ENCODE measurements at regions not wholly inside any gene's neighbourhood (a gene's known extent, or its start where the extent isn't known, plus 50 kb on each side); places are given as distances from the start of the nearest gene placed in this dataset.

DNA sequence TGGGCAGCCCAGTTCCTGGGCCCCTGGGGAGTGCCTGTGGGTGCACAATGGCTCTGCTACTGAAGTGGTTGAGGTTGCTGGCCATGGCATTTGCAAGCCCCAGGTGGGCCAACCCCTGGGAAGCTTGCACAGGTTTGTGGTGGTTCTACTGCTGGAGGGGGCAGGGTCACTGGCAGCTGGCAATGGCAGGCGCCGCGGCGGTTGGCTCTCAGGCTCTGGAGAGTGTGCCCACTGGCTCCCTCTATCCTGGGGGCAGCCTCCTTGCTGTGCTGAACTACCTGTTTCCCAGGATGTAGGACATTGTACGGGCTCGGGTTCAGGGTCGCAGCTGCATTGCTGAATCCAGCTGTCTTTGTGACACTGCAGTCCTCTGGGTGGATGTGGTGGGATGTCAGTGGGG lies 180.2 kb upstream of the HES1 start:
- DNase-seq: no peak

DNA sequence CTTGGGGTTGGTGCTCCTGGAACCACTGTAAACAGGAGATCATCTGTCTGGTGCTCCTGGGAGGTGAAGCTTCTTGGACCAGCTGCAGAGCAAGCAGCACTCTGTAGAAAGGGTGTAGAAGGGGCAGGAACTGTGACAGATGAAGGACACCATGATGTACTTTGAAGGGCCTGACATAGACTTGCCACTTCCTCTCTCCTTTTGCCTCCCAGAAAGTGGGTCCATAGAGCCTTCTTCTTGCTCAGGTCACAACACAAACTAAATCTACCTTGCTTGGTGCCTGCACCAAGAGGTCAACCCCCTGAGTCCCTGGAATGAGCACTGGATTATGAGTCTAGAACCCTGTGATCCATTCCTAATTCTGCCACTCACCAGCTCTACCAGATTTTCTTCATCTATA lies 176.1 kb upstream of the HES1 start:
- DNase-seq: no peak

DNA sequence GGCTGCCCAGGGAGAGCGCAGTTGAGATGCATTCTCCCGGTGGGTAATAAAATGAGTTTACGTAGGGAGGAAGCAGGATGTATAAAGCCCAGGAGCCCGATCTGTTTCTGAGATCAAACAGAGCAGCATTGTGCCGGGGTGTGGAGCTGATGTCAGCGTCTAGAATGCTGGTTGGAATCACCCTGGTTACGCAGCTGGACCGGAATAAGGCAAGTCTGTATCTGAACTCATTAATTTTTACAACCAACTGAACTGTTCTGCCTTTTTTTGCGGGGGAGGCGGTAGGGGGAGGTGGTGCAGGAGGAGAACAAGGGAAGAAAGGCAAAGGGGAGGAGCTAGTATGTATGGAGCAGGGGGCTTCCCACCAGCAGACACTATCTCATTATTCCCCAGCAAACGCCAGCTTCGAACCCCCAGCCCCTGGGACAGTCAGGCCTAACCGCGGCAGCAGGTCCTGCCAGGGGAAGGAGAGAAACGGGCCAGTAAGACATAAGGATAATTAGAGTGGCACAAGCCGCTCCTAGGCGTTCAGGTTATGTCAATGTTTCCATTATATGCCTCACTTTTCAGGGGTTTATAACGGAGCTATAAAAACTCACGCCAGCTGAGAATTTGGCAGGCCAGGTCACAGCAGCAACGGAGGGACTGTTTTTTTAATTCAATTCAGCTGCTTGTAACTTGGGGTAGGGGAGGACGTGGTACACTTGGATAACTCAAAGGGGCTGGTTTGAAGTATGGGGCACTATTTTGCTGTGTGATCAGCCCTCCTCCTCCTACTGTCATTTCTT lies 175.3 kb upstream of the HES1 start:
- peak in 30 of 51 donors; percentile 12 to 68 (median 36) for DNase-seq

DNA sequence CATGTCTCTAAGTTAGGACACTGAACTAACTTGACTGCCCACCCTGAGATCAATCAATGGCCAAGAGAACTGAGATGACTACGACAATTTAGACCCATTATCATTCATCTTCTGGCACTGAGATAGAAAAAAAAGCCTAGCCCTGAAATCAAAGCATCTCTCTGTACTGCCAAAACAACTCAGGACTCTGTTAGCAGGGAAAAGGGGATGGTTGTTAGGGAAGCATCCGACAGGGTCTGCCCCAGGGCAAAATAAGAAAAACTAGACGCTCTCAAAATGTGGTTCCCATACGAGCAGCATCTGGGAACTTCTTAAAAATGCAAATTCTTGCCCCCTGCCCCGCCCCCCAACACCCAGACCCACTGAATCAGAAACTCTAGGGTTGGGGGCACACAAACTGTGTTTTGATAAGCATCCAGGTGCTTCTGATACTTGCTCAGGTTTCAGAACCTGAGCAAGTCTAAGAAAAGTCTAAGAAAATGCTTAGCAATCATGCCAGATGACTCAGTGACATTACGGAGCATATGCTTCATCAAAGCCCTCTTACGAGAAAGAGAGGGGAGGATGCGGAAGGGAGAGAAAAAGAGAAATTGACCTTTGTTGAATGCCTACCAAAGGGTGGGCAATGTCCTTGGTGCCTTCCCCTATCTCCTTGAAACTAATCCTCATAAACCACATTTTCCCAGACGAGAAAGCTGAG lies 172.8 kb upstream of the HES1 start:
- DNase-seq: no peak

DNA sequence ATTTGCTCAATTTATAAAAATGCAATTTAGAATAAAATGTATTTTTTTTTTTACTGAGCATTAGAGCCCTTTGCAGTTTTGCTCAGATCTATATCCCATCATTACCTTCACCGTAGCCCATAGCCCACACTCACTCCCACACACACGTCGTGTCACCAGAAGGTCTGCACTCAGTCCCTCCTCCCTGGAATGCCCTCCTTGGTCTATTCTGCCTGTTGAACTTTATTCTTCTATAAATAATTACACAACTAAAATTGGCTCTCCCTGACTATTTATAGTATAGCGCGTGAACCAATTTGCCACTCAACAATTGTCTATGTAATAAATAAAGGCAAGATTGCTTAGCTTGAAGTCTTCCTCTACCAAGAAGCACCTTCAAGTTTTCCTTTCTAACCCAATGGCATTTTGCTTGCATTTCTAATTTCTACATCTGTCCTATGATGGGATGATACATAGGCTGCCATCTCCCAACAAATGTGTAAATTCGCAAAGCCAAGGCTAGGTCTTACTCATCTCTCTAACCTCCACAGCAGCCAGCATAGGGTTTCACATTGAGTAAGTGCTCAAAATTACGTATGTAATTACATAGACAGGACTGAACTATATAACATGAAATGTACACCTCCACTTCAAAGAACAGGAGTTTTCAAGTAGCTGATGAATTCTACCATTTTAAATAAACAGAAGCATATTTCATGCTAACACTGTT lies 172.0 kb upstream of the HES1 start:
- no peak for DNase-seq

DNA sequence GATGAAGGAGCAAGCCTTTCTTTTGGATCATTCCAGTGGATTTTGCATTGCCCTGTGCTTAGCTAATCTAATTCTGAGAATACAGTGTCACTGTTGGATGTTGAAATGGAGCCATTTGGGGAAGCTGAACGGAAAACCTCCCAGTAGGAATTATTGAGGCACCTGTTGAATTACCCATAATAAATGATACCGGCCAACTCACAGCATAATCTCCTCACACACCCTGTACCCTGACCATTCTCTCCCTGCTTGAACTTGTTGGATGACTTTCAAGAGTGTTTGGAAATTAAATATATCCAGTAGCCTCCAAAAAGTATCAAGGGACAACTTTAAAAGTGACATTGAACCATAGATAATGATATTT lies 171.4 kb upstream of the HES1 start:
- no peak for DNase-seq

DNA sequence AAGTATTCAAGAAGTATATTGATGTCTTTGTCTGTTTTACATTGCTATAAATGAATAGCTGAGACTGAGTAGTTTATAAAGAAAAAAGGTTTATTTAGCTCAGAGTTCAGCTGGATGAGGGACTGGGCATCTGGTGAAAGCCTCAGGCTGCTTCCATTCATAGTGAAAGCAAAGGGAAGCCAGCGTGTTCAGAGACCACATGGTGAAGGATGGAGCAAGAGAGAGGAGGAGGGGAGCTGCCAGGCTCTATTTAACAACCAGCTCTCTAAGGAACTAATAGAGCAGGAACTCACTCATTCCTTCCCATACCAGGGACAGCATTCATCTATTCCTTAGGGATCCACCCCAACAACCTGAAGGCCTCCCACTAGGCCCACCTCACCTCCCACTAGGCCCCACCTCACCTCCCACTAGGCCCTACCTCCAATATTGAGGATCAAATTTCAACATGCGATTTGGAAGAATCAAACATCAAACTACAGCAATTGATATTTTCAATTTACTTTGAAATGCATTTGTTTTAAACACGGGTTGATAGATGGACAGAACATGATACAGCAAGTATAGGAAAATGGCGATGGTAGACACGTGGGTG lies 167.5 kb upstream of the HES1 start:
- no peak for DNase-seq

DNA sequence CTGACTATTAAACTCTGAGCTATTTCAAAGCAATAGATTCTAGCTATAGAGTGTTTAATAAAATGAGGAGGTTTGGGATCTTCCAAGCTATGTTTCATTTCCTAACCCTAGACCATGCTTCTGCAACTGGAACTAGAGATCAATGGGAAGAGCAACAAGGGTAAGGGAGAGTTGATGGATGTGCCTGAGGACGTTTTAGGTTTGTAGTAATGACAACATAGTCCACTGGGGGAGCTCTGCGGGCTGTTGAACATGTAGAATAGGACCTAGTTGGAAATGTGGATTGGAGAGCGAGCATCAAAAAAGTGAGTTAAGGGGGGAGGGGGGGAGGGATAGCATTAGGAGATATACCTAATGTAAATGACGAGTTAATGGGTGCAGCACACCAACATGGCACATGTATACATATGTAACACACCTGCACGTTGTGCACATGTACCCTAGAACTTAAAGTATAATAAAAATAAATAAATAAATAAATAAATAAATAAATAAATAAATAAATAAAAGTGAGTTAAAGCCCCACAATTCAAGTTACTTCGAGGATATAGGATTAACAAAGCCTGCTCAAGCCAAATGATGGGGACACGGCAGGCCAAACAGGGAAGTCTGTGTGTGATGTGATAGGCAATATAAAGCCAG lies 165.7 kb upstream of the HES1 start:
- peak in 2 of 51 donors; percentile 5 to 8 for DNase-seq

DNA sequence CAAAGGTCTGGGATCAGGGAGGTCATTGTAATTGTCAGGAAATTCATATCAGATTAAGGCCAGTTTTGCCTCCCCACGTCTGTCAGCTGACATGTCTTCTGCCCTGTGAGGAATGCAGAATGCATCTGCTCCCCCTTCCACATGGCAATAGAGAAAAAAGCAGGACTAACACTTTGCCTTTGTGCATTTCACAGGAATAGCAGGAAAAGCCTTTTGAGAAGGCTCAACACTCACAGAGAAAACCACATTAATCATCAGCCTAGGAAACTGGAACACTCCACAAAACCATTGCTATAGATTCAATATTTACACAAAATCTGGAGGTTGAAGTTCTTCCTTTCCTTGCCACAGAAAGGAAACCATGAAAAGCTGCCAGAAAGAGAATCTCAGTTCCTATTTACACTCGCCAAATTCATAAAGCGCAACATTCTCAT lies 165.2 kb upstream of the HES1 start:
- DNase-seq: no peak

DNA sequence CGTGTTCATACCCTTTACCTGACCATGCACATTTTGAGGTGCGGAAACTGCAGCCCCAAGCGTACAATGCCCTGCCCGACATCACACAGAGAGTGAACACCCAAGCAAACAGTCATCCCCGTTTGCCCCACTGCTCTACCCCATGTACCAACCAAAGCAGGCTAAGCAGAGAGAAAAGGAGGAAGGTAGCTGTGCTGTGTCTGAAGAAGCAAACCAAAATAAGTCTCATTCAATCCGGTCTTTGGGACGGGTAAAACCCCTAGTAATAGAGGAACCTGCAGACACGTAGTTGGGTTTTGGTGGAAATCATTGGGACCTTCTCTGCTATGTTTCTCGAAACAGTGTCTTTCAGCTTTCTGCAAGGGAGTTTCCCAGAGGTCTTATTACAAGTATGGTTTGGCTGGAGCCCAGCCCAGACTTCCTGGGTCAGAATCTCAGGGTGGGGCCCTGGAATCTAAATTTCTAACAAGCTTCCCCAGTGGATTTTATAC lies 164.6 kb upstream of the HES1 start:
- no peak for DNase-seq

DNA sequence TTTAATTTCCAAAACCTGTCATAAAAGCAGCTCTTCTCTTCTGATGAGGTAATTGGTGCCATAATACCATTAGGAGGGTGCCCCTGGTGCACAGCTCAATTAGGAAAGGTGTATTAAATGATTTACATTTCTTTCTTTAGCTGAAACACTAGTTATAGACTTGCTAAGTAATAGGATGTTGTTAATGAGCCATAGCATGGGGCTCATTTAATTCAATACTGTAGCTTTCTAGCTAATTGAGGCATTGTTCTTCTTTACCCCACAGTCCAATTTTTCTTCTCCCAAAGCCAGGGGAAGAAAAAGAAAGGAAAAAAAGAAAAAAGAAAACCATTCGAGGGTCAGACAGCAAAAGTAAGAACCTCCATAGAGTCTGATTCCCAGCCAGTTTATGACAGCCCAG lies 164.0 kb upstream of the HES1 start:
- no peak for DNase-seq

DNA sequence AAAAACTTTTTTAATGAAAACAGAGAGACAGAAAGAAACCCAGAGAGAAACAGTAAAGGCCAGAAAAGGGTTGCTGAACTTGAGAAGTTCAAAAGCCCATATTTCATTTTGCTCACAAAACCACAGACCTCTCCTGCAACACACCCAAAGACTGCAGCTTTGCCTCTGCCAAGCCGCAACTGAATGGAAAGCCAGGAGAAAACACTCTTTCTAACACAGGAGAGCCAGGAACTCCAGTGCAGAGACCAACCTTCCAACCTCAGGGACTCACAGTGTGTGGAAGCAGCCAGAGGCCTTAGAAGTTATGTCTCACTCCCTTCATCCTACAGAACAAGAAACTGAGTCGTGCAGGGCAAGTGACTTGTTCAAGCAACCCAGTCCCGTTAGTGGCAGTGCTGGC lies 163.1 kb upstream of the HES1 start:
- no peak for DNase-seq

DNA sequence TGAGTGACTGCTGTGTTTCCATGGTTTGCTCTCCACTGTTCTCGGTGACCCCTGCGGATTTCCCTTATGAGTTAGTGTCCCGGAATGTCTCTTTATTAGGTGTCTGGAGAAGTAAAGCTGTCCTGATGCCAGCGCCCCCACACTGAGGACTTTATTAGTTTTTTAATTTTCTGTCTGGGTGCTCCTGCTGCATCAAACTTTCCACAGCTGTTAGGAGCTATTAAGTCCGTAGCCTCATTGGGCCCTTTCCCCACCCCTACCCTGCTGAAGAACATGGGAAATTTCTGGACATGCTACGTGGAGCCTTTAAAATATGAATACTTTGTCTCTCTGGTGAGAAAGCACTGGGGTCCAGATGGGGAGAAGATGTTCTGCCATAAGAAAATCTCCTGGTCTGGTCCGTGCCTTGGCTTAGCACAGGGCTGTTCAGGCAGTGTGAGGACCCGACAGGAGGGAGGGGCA lies 161.7 kb upstream of the HES1 start:
- no peak for DNase-seq

DNA sequence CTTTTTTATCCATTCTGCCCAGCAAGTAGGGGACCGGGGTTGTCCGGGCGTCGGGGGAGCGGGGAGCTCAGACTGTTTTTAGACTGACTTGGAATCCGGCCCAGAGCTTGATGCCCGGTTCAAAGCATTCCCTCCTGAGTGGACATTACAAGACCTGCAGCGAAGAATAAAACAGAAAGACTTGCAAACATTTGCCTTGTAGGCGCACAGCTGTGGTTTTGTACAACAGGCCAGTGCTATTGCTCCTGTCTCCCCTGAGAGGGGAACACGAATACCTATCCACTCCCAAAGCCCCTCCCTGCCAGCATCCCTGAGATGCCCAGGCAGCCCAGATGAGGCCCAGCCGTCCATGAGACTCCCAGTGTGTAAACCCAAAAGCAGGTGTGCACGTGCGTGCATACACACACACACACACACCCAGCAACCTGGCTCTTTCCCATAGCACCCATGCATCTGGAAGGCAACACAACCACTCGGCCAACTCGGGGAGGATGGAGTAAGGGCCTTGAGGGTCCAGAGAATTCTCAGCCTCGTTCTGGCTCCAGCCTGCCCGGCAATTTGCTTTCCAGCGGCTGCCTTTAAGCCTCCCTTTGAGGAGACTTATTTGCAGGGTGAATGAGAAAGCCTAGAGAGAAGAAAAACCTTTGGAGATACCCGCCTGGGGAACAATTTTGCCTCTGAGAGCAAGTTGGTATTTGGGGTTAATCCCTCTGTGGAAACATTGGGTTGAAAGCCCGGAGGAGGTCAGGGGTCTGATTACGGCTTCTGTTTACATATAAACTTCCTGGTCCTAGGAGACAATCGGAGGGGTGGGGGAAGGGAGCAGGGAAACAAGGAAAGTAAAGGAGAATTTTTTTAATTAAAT lies 161.0 kb upstream of the HES1 start:
- DNase-seq: peak in 3 of 51 donors; percentile 4 to 5 (median 5)

DNA sequence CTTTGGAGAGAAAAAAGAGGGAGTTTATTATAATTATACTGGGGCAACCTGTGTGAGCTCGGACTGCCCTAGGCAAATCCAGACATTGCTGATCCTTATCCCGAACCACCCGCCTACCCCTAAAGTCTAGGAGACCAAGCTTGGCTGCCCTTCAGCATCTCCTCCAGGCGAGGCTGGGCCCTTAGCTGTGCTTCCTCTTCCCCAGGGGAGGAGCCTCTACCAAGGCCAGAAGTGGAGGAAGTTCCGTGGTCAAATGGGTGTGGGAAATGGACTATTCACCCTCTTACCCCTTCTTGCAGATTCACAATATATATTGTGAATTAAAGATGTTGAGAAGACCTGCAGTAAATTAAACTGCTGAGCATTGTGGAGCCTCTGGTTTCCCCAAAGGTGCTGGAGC lies 158.3 kb upstream of the HES1 start:
- no peak for DNase-seq

DNA sequence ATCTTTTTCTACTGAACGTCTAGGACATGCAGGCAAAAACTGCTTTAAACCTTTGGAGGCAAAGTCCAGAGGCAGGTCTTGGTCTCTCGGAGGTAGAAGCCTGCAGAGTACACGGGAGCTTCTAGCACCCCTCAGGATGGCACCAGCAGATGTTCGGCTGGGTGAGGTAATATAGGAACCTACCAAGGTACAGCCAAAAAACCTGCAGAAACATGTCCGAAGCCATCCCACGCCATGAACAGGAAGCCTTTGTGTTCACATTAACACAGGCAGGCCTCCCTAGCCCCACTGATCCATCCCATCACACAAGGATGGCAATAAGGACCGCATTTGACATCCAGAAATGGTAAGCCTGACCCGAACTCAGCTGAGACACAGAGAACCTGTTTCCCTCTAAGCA lies 157.9 kb upstream of the HES1 start:
- no peak for DNase-seq

DNA sequence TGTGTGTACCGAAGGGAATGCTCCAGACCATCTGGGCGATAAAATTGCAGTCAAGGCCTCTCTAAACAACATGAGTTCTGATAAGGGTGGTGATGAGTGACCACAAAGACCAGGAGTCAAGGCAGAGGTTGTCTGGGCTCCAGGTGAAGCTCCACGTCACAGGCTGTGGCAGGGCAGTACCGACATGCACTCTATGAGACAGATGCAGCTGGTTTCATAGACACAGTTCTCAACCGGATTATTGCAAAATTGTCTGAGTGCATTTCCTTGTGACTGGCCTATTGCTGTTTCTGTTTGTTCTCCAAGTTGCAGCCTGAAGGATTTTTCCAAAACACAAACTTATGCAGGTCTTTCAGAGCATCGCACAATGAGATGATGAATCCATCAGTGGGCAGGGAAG lies 157.5 kb upstream of the HES1 start:
- no peak for DNase-seq

DNA sequence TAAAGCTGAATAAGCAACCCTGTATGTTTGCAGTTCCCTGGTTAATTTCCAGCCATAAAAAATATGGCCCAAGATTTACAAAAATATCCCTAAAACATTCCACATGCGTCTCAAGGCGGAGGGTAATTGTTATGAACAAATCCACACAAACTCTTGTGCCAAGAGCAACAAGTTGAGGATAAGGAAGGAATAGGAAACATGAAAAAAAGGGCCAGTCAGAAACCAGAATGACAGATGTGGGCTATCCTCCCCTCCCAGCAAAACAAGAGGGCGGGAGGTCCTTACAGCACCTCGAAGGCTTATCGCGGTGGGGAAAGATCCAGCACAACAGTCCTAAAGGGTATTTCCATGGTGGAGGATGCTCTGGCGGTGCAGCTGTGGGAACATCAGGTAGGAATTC lies 155.6 kb upstream of the HES1 start:
- no peak for DNase-seq

DNA sequence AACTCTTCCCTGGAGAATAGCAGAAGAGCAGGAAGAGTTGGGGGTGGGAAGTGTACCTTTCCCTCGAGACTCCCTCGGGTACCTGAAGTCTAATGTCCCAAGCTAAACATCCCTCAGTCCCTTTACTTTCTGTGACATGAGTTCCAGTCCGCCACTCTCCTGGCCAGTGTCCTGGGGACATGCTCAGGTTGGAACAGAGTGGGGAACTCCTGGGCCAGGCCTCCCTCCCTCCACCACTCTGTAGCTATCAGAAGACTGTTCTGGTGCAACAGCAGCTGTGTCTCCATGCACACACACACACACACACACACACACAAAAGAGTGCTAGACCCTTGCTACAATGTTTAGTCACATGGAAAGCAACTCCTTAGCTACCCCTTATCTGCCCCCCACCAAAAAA lies 155.0 kb upstream of the HES1 start:
- DNase-seq: no peak

DNA sequence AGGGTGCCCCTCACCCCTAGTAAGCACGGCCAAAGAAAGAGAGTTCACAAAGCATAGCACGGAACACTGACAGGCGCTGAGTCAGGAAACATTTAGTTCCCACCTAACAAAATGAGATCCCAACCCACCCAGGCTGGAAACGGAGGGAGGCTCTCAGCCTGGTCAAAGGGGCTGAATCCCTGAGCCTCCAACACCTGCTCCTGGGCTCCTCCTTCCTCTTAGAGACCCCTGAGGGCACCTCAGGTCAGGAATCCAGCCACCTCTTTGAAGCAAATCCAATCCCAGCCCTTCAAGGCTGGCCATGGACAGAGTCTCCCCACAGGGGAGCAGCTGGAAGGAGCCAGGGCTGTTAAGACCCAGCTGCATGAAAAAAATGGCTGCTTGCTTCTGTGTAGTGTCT lies 154.4 kb upstream of the HES1 start:
- DNase-seq: no peak

All from hypothalamus (tissue), 51 donors.